Activated T-helper 1 cell treated with anti-CD3 and anti-CD28 coated beads, Interleukin-12 subunit alpha, Interleukin-12 subunit beta, Interleukin-2, Interleukin-4 antibody, amounts not matched to agents 30 ng/mL and 10 ng/mL and 1 ng/mL, durations not matched to agents 14 hours and 24 hours and 36 hours (primary cell): ENCODE measurements at regions not wholly inside any gene's neighbourhood (a gene's known extent, or its start where the extent isn't known, plus 50 kb on each side); places are given as distances from the start of the nearest gene placed in this dataset.

Experiments
- DNase-seq: peaks from one replicate; pipeline ENCODE4 v3.0.0; 2021; ENCODE audit warnings: low spot score
- H3K27ac Mint-ChIP-seq: one replicate; pipeline ENCODE4 v1.8.0; 2021; ENCODE audit warnings: mild to moderate bottlenecking, mixed read lengths
- H3K27me3 Mint-ChIP-seq: one replicate; pipeline ENCODE4 v1.8.0; 2022; ENCODE audit warnings: mild to moderate bottlenecking, moderate library complexity, mixed read lengths; ENCODE audit not compliant: insufficient read depth
- H3K36me3 Mint-ChIP-seq: one replicate; pipeline ENCODE4 v1.8.0; 2021; ENCODE audit warnings: low read depth, mixed read lengths
- H3K4me1 Mint-ChIP-seq: one replicate; pipeline ENCODE4 v1.8.0; 2021; ENCODE audit warnings: low read depth, mixed read lengths
- H3K4me3 Mint-ChIP-seq: one replicate; pipeline ENCODE4 v1.8.0; 2021; ENCODE audit warnings: mild to moderate bottlenecking, moderate library complexity, mixed read lengths
- H3K9me3 Mint-ChIP-seq: one replicate; pipeline ENCODE4 v1.8.0; 2021; ENCODE audit warnings: mixed read lengths
- intact Hi-C: fragments of 100-400 bp; cut with micrococcal nuclease; formaldehyde crosslinking; loops from one replicate; pipeline ENCODE4 v1.15.1; 2024

DNA sequence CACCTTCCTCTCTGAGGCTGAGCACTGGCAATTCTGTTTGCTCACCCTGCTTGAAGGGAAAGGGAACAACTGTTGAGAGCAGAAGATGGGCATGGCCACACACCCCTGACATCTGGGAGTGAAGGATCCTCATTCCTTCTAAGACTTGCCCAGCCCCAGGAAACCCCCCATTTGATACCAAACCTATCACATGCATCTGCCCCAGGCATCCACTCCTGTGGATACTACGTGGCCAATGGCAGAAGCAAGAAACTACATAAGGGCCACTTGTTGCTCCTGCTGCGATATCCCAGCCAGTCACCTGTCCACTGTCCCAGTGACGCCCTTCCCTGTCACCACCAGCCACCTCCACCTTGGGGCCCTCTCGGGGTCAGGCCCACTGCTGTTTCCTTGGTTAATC is 185.2 kb downstream of the SMAD2 start:
- H3K9me3 Mint-ChIP-seq: no peaks in the 10 kb centered on the region
- H3K27me3 Mint-ChIP-seq: peaks cover 22% of the 10 kb centered on the region
- peaks cover 5% of the 10 kb centered on the region for H3K4me1 Mint-ChIP-seq
- no peak overlapping the region for H3K27ac Mint-ChIP-seq
- no peak for DNase-seq
- no peaks in the 10 kb centered on the region for H3K36me3 Mint-ChIP-seq
- no peak overlapping the region for H3K4me3 Mint-ChIP-seq
- intact Hi-C loops: no loop called here

DNA sequence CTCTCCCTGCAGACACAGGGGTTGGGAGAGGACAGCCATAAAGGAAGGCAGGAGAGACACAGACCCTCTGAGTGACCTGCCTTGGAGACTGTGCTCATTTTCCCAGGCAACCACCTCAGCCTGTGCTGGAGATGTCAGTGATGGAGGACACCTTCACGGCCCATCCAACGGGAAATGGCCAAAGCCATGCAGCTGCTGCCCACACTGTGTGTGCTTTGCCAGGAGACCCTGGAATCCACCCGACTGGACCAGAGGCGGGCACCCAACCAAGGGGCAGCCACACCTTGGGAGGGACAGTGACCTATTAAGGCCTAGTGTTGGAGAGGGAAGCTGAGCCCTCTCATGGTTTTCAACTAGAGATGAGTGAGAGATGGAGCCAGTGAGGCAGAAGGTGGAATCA is 192.5 kb downstream of the SMAD2 start:
- H3K9me3 Mint-ChIP-seq: no peaks in the 10 kb centered on the region
- H3K36me3 Mint-ChIP-seq: no peaks in the 10 kb centered on the region
- H3K4me1 Mint-ChIP-seq: no peaks in the 10 kb centered on the region
- no peak for DNase-seq
- no peak overlapping the region for H3K4me3 Mint-ChIP-seq
- intact Hi-C loops: no loop called here
- peaks cover 14% of the 10 kb centered on the region for H3K27me3 Mint-ChIP-seq
- no peak overlapping the region for H3K27ac Mint-ChIP-seq

DNA sequence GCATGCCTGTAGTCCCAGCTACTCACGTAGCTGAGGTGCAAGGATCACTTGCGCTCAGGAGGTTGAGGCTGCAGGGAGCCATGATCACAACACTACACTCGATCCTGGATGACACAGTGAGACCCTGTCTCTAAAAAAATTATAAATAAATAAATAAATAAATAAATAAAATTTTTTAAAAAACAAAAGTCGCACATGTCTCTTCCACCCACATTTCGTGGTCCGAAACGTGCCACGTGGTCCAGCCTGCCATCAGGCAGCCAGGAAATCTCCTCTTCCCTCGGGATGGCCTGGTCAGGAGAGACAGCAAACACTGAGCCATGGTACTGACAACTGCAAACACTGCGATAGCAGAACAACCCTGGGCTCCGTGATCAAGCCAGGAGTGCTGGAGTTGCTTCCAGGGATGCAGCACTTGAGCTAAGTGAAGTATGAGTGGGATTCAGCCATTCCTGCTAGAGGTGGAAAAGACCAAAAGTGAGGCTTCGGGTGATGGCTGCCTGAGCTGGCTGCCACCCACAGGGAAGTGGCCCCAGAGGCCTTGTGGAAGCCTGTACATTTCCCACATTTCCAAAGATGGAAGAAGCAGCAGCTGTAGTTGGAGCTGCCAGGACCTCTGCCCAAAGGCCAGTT is 193.1 kb downstream of the SMAD2 start:
- Mint-ChIP-seq H3K4me1 (no peaks in the 10 kb centered on the region), H3K27me3 (peaks cover 11% of the 10 kb centered on the region), H3K27ac (no peak overlapping the region), H3K4me3 (no peak overlapping the region), H3K9me3 (no peaks in the 10 kb centered on the region), H3K36me3 (no peaks in the 10 kb centered on the region)
- no peak for DNase-seq
- intact Hi-C loops: no loop called here

DNA sequence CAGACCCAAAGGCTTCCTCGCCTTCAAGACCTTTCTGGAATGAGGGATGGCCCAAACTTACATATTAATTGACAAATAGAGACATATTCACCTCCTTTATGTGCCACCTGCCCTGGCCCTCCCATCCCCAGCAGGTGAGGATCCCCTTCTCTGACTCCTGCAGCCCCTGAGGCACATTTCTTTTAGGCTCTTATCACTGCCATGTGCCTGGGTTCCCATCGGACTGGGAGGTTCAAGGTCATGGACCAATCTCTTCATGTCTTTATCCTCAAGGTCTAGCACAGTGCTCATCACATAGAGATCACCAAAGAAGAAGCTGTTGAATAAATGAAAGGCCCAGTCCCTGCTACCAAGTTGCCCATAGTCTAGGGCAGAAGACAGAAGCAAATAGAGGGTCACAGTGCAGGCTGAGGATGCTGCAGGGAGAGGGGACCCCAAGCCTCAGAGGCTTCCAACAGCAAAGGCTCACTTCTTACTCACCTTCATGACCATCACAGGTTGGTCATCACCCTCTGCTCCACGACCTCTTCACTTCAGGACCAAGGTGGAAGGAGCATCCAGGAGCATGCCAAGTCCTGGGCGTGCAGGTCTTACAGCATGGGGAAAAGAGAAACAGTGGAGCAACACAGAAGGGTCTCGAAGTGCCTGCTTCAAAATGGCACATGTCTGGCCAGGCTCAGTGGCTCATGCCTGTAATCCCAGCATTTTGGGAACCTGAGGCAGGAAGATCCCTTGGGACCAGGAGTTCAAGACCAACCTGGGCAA is 193.9 kb downstream of the SMAD2 start:
- no peak for DNase-seq
- H3K4me3 Mint-ChIP-seq: no peak overlapping the region

DNA sequence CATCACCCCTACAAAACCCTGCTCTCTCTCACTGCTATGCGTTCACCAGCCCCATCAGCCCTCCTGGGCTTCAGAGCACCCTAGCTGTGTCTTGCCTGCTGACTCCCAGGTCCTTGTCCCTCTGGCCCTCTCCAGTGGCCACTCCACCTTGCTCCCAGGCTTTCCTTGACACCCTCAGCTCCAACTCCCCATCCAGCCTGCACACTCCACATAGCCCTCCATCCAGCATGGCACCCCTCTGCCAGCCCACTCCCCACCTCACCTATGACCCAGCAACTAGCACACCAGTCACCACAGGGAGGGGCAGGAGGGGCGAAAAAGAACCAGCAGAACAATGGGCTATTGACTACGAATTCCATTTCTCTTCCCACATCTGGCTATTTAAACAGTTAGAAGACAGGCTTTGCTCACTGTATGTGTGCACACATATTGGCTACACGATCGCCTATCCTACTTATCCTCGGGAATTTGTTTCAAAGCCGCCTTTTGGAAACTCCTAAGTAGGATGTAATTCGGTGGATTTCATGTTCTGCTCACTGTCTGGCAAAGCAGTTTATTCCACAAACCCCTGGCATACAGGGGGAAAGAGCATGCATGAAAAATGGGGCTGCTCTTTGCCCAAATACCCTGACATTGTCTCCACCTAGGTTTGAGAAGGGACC is 195.3 kb downstream of the SMAD2 start:
- Mint-ChIP-seq H3K27ac (no peak overlapping the region), H3K27me3 (peaks cover 7% of the 10 kb centered on the region), H3K36me3 (no peaks in the 10 kb centered on the region), H3K4me1 (no peaks in the 10 kb centered on the region), H3K4me3 (no peak overlapping the region), H3K9me3 (no peaks in the 10 kb centered on the region)
- DNase-seq: no peak
- intact Hi-C loops: no loop called here

More for the DNA sequence above, 193.9 kb downstream of the SMAD2 start:
- Mint-ChIP-seq H3K27me3 (peaks cover 7% of the 10 kb centered on the region), H3K9me3 (no peaks in the 10 kb centered on the region), H3K36me3 (no peaks in the 10 kb centered on the region), H3K27ac (no peak overlapping the region), H3K4me1 (no peaks in the 10 kb centered on the region)
- intact Hi-C loops: no loop called here

- H3K4me1 Mint-ChIP-seq: no peaks in the 10 kb centered on the region
- DNase-seq: no peak
These were observed 199.2 kb downstream of the SMAD2 start for GRCh38 chr18:47731276-47731675.

DNA sequence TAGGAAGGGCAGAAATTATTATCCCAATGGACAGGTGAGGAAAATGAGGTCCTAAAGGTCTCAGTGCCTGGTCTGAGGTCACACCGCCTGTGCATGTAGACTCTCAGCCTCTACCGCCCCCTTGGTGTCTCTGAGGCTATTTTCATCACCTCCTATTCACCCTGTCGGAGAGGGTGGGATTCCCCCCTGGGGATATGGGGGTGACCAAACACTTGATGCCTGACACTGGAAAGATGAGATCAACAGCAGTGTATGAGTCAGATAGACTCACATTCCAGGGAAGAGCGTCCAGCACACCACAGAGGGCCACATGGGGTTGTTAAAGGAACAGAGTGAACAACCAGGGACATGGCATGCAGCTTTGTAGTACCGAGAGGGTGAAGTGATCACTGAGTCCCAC is 199.7 kb downstream of the SMAD2 start:
- Mint-ChIP-seq H3K36me3 (no peaks in the 10 kb centered on the region), H3K27ac (no peak overlapping the region), H3K9me3 (no peaks in the 10 kb centered on the region), H3K4me1 (no peaks in the 10 kb centered on the region), H3K4me3 (no peak overlapping the region), H3K27me3 (peaks cover 7% of the 10 kb centered on the region)
- no peak for DNase-seq
- intact Hi-C loops: no loop called here

More at GRCh38 chr18:47731276-47731675, 199.2 kb downstream of the SMAD2 start:
- H3K27me3 Mint-ChIP-seq: peaks cover 7% of the 10 kb centered on the region
- no peak overlapping the region for H3K4me3 Mint-ChIP-seq
- no peaks in the 10 kb centered on the region for H3K36me3 Mint-ChIP-seq
- intact Hi-C loops: no loop called here
- no peaks in the 10 kb centered on the region for H3K9me3 Mint-ChIP-seq
- no peak overlapping the region for H3K27ac Mint-ChIP-seq

DNA sequence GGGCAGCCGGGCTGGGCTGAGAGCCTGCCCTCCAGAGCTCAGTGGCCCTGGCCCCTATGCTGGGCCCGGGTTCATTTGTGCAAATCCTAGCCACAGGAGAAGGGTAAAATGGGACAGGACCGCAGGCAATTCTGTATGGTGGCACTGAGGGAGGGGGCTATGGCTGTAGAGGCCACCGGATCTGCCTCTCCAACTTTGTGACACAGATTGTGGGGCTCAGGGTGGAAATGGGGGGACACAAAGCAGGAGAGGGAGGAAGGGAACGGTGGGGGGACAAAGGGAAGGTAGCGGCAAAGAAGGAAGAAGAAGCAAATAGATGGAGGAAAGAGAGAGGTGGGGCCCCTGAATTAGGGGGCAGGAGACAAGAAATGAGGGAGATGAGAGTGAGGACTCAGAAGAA is 201.1 kb downstream of the SMAD2 start:
- no peak for DNase-seq
- Mint-ChIP-seq H3K9me3 (no peaks in the 10 kb centered on the region), H3K4me3 (no peak overlapping the region), H3K27ac (no peak overlapping the region), H3K27me3 (no peaks in the 10 kb centered on the region), H3K4me1 (no peaks in the 10 kb centered on the region), H3K36me3 (no peaks in the 10 kb centered on the region)
- intact Hi-C loops: no loop called here

DNA sequence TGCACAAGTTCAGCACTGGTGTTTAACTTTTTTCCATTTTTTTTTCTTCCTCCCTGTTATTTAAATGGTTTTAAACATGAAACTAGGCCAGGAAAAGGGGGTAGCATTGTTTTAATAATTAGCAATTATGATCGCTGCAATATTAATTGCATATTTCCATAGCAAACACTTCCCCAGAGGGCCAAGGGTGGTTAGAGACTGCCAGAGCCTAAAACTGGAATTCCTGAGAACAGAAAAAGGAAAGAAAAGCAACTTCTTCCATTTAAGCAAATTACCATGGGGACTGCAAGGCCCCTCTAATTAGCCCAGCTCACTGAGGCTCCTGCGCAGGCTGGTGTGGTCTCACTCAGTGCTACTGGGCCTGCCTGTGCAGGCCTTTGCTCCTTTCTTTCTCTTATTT is 201.5 kb downstream of the SMAD2 start:
- Mint-ChIP-seq H3K4me3 (no peak overlapping the region), H3K27ac (no peak overlapping the region), H3K36me3 (no peaks in the 10 kb centered on the region), H3K4me1 (no peaks in the 10 kb centered on the region), H3K9me3 (no peaks in the 10 kb centered on the region), H3K27me3 (no peaks in the 10 kb centered on the region)
- intact Hi-C loops: no loop called here
- no peak for DNase-seq

- DNase-seq: no peak
- Mint-ChIP-seq H3K4me1 (no peaks in the 10 kb centered on the region), H3K36me3 (no peaks in the 10 kb centered on the region), H3K27me3 (no peaks in the 10 kb centered on the region), H3K4me3 (no peak overlapping the region), H3K27ac (no peak overlapping the region), H3K9me3 (no peaks in the 10 kb centered on the region)
- intact Hi-C loops: no loop called here
These were observed 203.1 kb downstream of the SMAD2 start for GRCh38 chr18:47727409-47727808.

DNA sequence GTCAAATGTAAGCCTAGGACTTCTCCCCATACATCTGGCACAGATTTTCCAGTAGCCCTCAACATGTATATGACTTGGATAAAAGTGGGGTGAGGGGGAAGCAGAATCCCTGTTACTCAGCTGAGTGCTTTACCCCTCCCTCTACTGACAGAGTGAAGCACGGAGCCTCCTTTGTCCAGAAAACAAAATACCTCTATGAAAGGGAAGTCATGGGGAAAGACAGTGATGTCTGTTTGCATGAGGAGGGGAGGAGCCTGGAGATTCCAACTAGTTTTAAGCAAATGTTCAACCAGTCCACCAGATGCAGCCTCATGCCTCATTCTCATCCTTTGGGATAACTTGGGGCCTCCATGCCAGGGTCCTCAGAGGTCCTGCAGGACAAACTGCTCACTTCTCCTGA is 203.9 kb downstream of the SMAD2 start:
- no peaks in the 10 kb centered on the region for H3K36me3 Mint-ChIP-seq
- H3K4me3 Mint-ChIP-seq: no peak overlapping the region
- H3K27me3 Mint-ChIP-seq: no peaks in the 10 kb centered on the region
- intact Hi-C loops: no loop called here
- H3K9me3 Mint-ChIP-seq: no peaks in the 10 kb centered on the region
- no peaks in the 10 kb centered on the region for H3K4me1 Mint-ChIP-seq
- DNase-seq: no peak
- H3K27ac Mint-ChIP-seq: no peak overlapping the region

- no peak overlapping the region for H3K4me3 Mint-ChIP-seq
- no peaks in the 10 kb centered on the region for H3K9me3 Mint-ChIP-seq
- DNase-seq: no peak
- H3K36me3 Mint-ChIP-seq: no peaks in the 10 kb centered on the region
- H3K27ac Mint-ChIP-seq: no peak overlapping the region
- intact Hi-C loops: no loop called here
- H3K27me3 Mint-ChIP-seq: no peaks in the 10 kb centered on the region
- H3K4me1 Mint-ChIP-seq: no peaks in the 10 kb centered on the region
These were observed 204.8 kb downstream of the SMAD2 start for GRCh38 chr18:47725656-47726055.

- no peaks in the 10 kb centered on the region for H3K36me3 Mint-ChIP-seq
- intact Hi-C loops: no loop called here
- no peak overlapping the region for H3K27ac Mint-ChIP-seq
- H3K4me1 Mint-ChIP-seq: no peaks in the 10 kb centered on the region
- no peaks in the 10 kb centered on the region for H3K9me3 Mint-ChIP-seq
- no peak for DNase-seq
- no peak overlapping the region for H3K4me3 Mint-ChIP-seq
- H3K27me3 Mint-ChIP-seq: no peaks in the 10 kb centered on the region
These were observed 206.1 kb downstream of the SMAD2 start for GRCh38 chr18:47724186-47724975.
